Heart left ventricle (tissue), 13 donors: ENCODE measurements at regions not wholly inside any gene's neighbourhood (a gene's known extent, or its start where the extent isn't known, plus 50 kb on each side); places are given as distances from the start of the nearest gene placed in this dataset.

Experiments
- CTCF ChIP-seq, 12 donors: fragments of 200-600 bp; sonication (generic) in 4 of 12; IDR thresholded peaks; one replicate each; pipeline versions ENCODE4 v1.5.0 to v1.8.0; 2018 to 2022; ENCODE audit warnings: antibody characterized with exemption in 12 of 12, mild to moderate bottlenecking in 5 of 12
- POLR2A ChIP-seq, 2 donors: fragments of 450-650 bp; IDR thresholded peaks; one replicate each; pipeline ENCODE4 v1.6.1; 2017; ENCODE audit warnings: antibody characterized with exemption in 2 of 2, mild to moderate bottlenecking in 2 of 2, moderate library complexity in 2 of 2
- donor health status: ischemic (EF 13 %, LVEDD 7.1; RV severe dilation, severe dysfunction).
- donor health status: DM: no; HTN: yes; CAD: no.
- donor health status: DM: no; HTN: no; CAD: no.
- donor health status: ischemic (EF 25% LVEDD 6.9; RV normal size, moderate dysfunction).
- donor health status: ischemic (EF 25% LVEDD 5.7; RV mildly dilated, moderate dysfunction).
- donor health status: ischemic (EF 35%, LVEDD 5.7; RV mildly dilated, moderate dysfunction).
- donor health status: nonischemic (EF 11% LVEDD 7.7; RV severe dilation, severe dysfunction).
- donor health status: DM: yes; HTN: yes; CAD: no.
- donor health status: PGD.
- donor health status: ischemic (EF 29% LVEDD 5.4; RV normal size, mild dysfunction).
- donor health status: nonischemic (EF 23%, LVEDD 6.1; RV moderate dilation, normal function).

- TF ChIP-seq CTCF (IDR thresholded peaks at IDR 0.05) (no peak), POLR2A (IDR thresholded peaks at IDR 0.05) (no peak)
Observed at GRCh38 chr14:101234244-101234937, 326.9 kb upstream of the DIO3 start.
